ENCODE measurements at regions not wholly inside any gene's neighbourhood (a gene's known extent, or its start where the extent isn't known, plus 50 kb on each side); places are given as distances from the start of the nearest gene placed in this dataset.
"Not testable (repeated sequence)": the region's sequence is repeated elsewhere in the genome, so short reads cannot be mapped to it uniquely, and the experiment has no call there.

- not testable (repeated sequence) for TF ChIP-seq CTCF, POLR2A (IDR thresholded peaks at IDR 0.05)
Measured at GRCh38 chr21:6109774-6110173, 4411.6 kb upstream of the TPTE start.
